Neural crest cell (in vitro differentiated cells): ENCODE measurements at regions not wholly inside any gene's neighbourhood (a gene's known extent, or its start where the extent isn't known, plus 50 kb on each side); places are given as distances from the start of the nearest gene placed in this dataset.

Source experiments
- DNase-seq: peaks from one replicate; pipeline ENCODE4 v3.0.0; 2021; ENCODE audit warnings: low read depth, mixed read lengths, low spot score
- H3K27ac Mint-ChIP-seq: one replicate; pipeline ENCODE4 v1.8.0; 2021; ENCODE audit warnings: mild to moderate bottlenecking, mixed read lengths; ENCODE audit not compliant: unreplicated experiment
- H3K27me3 Mint-ChIP-seq: 2 replicates; pipeline ENCODE4 v1.8.0; 2021; ENCODE audit warnings: low read depth, mild to moderate bottlenecking, mixed read lengths
- H3K36me3 Mint-ChIP-seq: 2 replicates; pipeline ENCODE4 v1.8.0; 2021; ENCODE audit warnings: low read depth, mild to moderate bottlenecking, mixed read lengths
- H3K4me1 Mint-ChIP-seq: 2 replicates; pipeline ENCODE4 v1.8.0; 2021; ENCODE audit warnings: mixed read lengths
- H3K4me3 Mint-ChIP-seq: one replicate; pipeline ENCODE4 v1.8.0; 2021; ENCODE audit warnings: mild to moderate bottlenecking, mixed read lengths
- H3K9me3 Mint-ChIP-seq: 2 replicates; pipeline ENCODE4 v1.8.0; 2021; ENCODE audit warnings: mixed read lengths
- CTCF ChIP-seq: fragments of 200-600 bp; sonication (generic); conservative IDR thresholded peaks from 2 replicates; pipeline ENCODE4 v1.5.0; 2021; ENCODE audit warnings: antibody characterized with exemption, mild to moderate bottlenecking

DNA sequence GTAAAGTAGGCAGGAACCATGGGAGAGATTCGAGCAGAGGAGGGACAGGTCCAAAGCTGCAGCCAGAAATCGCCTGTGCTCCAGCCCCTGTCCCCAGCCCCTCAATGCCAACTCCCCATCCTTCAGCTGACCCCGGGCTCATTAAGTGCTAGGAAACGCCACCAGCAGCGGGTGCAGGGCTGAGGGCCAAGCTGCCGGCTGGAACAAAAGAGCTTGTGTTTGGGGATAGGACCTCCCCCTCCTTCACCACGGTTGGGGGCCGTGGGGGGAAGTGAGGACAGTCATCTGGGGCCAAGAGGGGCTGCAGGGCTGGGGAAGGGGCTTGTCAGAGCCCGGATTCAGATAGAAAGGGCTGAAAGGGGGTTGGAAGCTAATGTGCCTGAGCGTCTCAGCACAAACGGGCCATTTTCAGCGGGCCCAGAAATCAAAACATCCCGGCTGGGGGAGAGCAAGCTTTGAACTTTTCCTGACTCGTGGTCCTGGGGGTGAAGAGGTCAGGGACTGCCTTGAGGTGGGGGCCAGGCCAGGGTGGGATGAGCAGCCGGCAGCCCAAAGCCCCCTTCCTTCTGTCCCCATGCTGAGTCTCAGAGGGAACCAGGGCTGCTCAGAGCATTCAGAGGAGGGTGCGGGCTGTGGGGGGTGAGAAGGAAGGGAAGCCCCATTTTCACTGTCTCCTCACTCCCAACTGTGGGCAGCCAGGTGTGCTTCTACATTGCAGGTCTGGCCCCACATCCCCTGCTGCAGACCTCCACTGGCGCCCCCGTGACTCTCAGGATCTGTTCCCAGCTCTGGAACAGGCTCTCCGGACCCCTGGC is 69.4 kb upstream of the DAB2IP start:
- H3K9me3 Mint-ChIP-seq: no peaks in the 10 kb centered on the region
- H3K27ac Mint-ChIP-seq: peak overlapping the region; percentile 89
- no peaks in the 10 kb centered on the region for H3K36me3 Mint-ChIP-seq
- H3K4me1 Mint-ChIP-seq: peaks cover 57% of the 10 kb centered on the region
- peak overlapping the region; percentile 77 for H3K4me3 Mint-ChIP-seq
- no peak for TF ChIP-seq CTCF
- H3K27me3 Mint-ChIP-seq: peaks cover 5% of the 10 kb centered on the region
- DNase-seq: peak; percentile 60

DNA sequence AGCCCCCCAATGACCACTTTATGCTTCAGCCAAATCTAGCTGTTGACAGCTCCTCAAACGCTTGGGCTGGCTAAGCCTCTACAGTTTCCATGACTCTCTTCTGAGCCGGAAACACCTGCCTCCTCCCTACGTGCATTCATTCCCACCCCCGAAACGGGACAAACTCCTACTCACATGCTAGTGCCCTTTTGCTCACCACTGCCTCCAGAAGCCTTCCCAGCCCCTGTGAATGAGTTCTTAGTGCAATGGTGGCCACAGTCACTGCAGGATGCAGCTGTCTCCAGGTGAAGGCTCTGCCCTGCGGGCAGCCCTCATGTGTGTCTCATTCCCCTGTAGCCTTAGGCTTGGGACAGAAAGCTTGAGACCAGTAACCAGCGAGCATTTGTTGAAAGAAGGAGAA is 68.8 kb upstream of the DAB2IP start:
- TF ChIP-seq CTCF: no peak
- Mint-ChIP-seq H3K9me3 (no peaks in the 10 kb centered on the region), H3K27me3 (peaks cover 11% of the 10 kb centered on the region), H3K36me3 (no peaks in the 10 kb centered on the region), H3K27ac (peak overlapping the region; percentile 89), H3K4me1 (peaks cover 52% of the 10 kb centered on the region), H3K4me3 (peak overlapping the region; percentile 52)
- DNase-seq: no peak

GRCh38 chr9:121584421-121584820 is 67.0 kb upstream of the DAB2IP start:
- TF ChIP-seq CTCF: no peak
- Mint-ChIP-seq H3K27ac (no peak overlapping the region), H3K9me3 (no peaks in the 10 kb centered on the region), H3K27me3 (peaks cover 22% of the 10 kb centered on the region), H3K36me3 (no peaks in the 10 kb centered on the region), H3K4me3 (no peak overlapping the region), H3K4me1 (peaks cover 35% of the 10 kb centered on the region)
- no peak for DNase-seq

DNA sequence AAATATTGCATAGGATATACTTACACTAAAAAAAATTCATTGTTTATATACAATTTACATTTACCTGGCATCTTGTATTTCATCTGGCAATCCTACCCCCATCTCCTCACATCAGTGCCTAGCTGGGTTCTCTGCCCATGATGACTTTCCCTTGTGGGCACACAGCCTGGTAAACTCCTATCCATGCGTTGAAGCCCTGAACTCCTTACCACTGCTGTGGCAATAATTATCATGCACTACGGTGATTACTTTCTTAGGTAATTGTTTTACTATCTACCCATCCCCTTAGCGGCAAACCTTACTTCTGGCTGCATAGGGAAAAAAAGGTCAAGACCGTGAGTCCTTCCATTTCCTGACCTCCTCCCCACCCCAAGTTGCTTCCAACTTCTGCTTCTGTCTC is 63.6 kb upstream of the DAB2IP start:
- Mint-ChIP-seq H3K27me3 (peaks cover 34% of the 10 kb centered on the region), H3K9me3 (no peaks in the 10 kb centered on the region), H3K36me3 (no peaks in the 10 kb centered on the region), H3K4me3 (no peak overlapping the region), H3K4me1 (peaks cover 8% of the 10 kb centered on the region), H3K27ac (no peak overlapping the region)
- no peak for TF ChIP-seq CTCF
- DNase-seq: no peak

DNA sequence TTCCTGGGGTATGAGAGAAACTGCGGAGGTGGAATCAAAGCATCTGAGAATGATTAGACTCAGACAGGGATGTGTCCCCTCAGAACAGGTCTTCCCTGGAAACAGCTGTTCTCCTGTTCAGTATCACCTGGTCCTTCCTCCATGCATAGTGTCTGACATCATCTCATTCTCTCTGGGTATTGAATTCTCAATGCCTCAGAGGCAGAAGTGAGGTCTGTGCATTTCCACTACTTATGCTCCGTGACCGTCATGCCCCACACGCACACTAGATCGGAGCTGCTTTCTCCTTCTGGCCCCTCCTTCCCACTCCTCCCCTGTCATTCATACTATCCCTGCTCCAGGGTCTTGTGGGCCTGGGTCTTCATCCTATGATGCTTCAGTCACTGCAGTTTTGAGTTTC is 61.4 kb upstream of the DAB2IP start:
- Mint-ChIP-seq H3K27ac (no peak overlapping the region), H3K9me3 (no peaks in the 10 kb centered on the region), H3K4me3 (no peak overlapping the region), H3K4me1 (peaks cover 3% of the 10 kb centered on the region), H3K36me3 (no peaks in the 10 kb centered on the region), H3K27me3 (peaks cover 34% of the 10 kb centered on the region)
- DNase-seq: no peak
- TF ChIP-seq CTCF: no peak
